ENCODE measurements at regions not wholly inside any gene's neighbourhood (a gene's known extent, or its start where the extent isn't known, plus 50 kb on each side); places are given as distances from the start of the nearest gene placed in this dataset.

GRCh38 chr3:188083011-188083410 lies 70.9 kb upstream of the LPP start:
- 92 to 95% methylated on average over 1 of the region's 1 CpG for WGBS, 2 donors
- no peaks in the 10 kb centered on the region for H3K27me3 ChIP-seq
- H3K36me3 ChIP-seq, result no peaks in the 10 kb centered on the region
- ATAC-seq (no peak), DNase-seq (no peak)
- peak overlapping the region in 4 of 10 donors; percentile 5 to 28 (median 13) for H3K27ac ChIP-seq
- intact Hi-C loops (cut with DNase I), result no loop called here
- H3K4me1 ChIP-seq, result peaks cover 0 to 12% (median 0%) of the 10 kb centered on the region in 9 donors
- TF ChIP-seq CTCF (IDR thresholded peaks at IDR 0.05), result no peak
- peaks cover 0 to 8% (median 5%) of the 10 kb centered on the region in 11 donors for H3K9me3 ChIP-seq
- no peak overlapping the region for H3K4me3 ChIP-seq

- Histone ChIP-seq H3K4me3 (no peak overlapping the region), H3K9me3 (peaks cover 0 to 5% (median 2%) of the 10 kb centered on the region in 11 donors), H3K36me3 (no peaks in the 10 kb centered on the region), H3K4me1 (peaks cover 0 to 12% (median 0%) of the 10 kb centered on the region in 9 donors), H3K27ac (no peak overlapping the region), H3K27me3 (no peaks in the 10 kb centered on the region)
- ATAC-seq (no peak), DNase-seq (no peak)
- TF ChIP-seq CTCF (IDR thresholded peaks at IDR 0.05), result no peak
- 83 to 85% methylated on average over 8 of the region's 8 CpGs for whole genome bisulfite sequencing, 2 donors
- intact Hi-C loops (cut with DNase I), result no loop called here
Observed at GRCh38 chr3:188084752-188085583, 69.0 kb upstream of the LPP start.

GRCh38 chr3:188085584-188086560 lies 68.1 kb upstream of the LPP start:
- Histone ChIP-seq H3K4me1 (peaks cover 0 to 12% (median 0%) of the 10 kb centered on the region in 9 donors), H3K9me3 (no peaks in the 10 kb centered on the region), H3K36me3 (no peaks in the 10 kb centered on the region), H3K4me3 (no peak overlapping the region), H3K27ac (no peak overlapping the region), H3K27me3 (no peaks in the 10 kb centered on the region)
- 71 to 78% methylated on average over 10 of the region's 10 CpGs for WGBS, 2 donors
- ATAC-seq (no peak), DNase-seq (no peak)
- intact Hi-C loops (cut with DNase I), result no loop called here
- no peak for TF ChIP-seq CTCF (IDR thresholded peaks at IDR 0.05)

GRCh38 chr3:188088948-188089685 lies 64.8 kb upstream of the LPP start:
- 87 to 92% methylated on average over 4 of the region's 4 CpGs for WGBS, 2 donors
- ATAC-seq, result peak in 1 of 8 donors; percentile 13
- DNase-seq, result no peak
- Histone ChIP-seq H3K4me3 (no peak overlapping the region), H3K9me3 (no peaks in the 10 kb centered on the region), H3K27me3 (no peaks in the 10 kb centered on the region), H3K4me1 (peaks cover 0 to 8% (median 0%) of the 10 kb centered on the region in 9 donors), H3K27ac (no peak overlapping the region), H3K36me3 (no peaks in the 10 kb centered on the region)
- no peak for TF ChIP-seq CTCF (IDR thresholded peaks at IDR 0.05)
- intact Hi-C loops (cut with DNase I), result no loop called here
